Breast epithelium (tissue), 4 donors: ENCODE measurements at regions not wholly inside any gene's neighbourhood (a gene's known extent, or its start where the extent isn't known, plus 50 kb on each side); places are given as distances from the start of the nearest gene placed in this dataset.

Experiments used
- DNase-seq, 2 donors: peaks; one replicate each; pipeline ENCODE4 v3.0.0-alpha.2; 2019; ENCODE audit warnings: low spot score in 2 of 2
- H3K27ac ChIP-seq, 2 donors: fragments of 200-600 bp; sonication (generic) in 1 of 2; one replicate each; pipeline ENCODE4 v1.5.1; 2016 to 2019; ENCODE audit warnings: mild to moderate bottlenecking in 1 of 2
- H3K27me3 ChIP-seq, 2 donors: fragments of 200-600 bp; sonication (generic) in 1 of 2; one replicate each; pipeline versions ENCODE4 v1.5.1 to v1.6.0; 2017 to 2019; ENCODE audit warnings: control low read depth in 1 of 2, mild to moderate bottlenecking in 1 of 2
- H3K36me3 ChIP-seq: fragments of 200-600 bp; one replicate; pipeline ENCODE4 v1.5.1; 2019
- H3K4me1 ChIP-seq, 2 donors: fragments of 200-600 bp; sonication (generic); one replicate each; pipeline ENCODE4 v1.5.1; 2016 to 2019; ENCODE audit warnings: control low read depth in 1 of 2
- H3K4me3 ChIP-seq, 3 donors: fragments of 200-600 bp; sonication (generic); 1 replicate in 2 of 3; 2 replicates in 1 of 3; pipeline ENCODE4 v1.5.1; 2016 to 2019; ENCODE audit warnings: mild to moderate bottlenecking in 3 of 3, moderate library complexity in 2 of 3
- H3K9me3 ChIP-seq, 2 donors: fragments of 200-600 bp; sonication (generic) in 1 of 2; one replicate each; pipeline ENCODE4 v1.5.1; 2016 to 2019; ENCODE audit warnings: control low read depth in 1 of 2
- CTCF ChIP-seq, 3 donors: fragments of 450-650 bp; IDR thresholded peaks; one replicate each; pipeline ENCODE4 v1.5.1; 2016 to 2017; ENCODE audit warnings: antibody characterized with exemption in 3 of 3, mild to moderate bottlenecking in 3 of 3, moderate library complexity in 3 of 3
- POLR2A ChIP-seq: fragments of 450-650 bp; IDR thresholded peaks from one replicate; pipeline ENCODE4 v1.6.1; 2016; ENCODE audit warnings: antibody characterized with exemption, mild to moderate bottlenecking, moderate library complexity
- POLR2AphosphoS5 ChIP-seq, 3 donors: sonication (generic); formaldehyde crosslinking; IDR thresholded peaks; one replicate each; pipeline ENCODE4 v1.6.1; 2017; ENCODE audit warnings: antibody characterized with exemption in 3 of 3
- intact Hi-C: fragments of 100-400 bp; cut with DNase I; formaldehyde crosslinking; loops from one replicate; pipeline ENCODE4 v1.15.1; 2023; ENCODE audit warnings: low total_unique reads

- H3K4me3 ChIP-seq = no peak overlapping the region
- intact Hi-C loops = no loop called here
- H3K4me1 ChIP-seq = no peaks in the 10 kb centered on the region
- no peaks in the 10 kb centered on the region for H3K36me3 ChIP-seq
- H3K27me3 ChIP-seq = no peaks in the 10 kb centered on the region
- H3K9me3 ChIP-seq = no peaks in the 10 kb centered on the region
- TF ChIP-seq POLR2A = no peak
- no peak for TF ChIP-seq CTCF (IDR thresholded peaks at IDR 0.05)
- no peak for TF ChIP-seq POLR2AphosphoS5 (IDR thresholded peaks at IDR 0.05)
- no peak for DNase-seq
- no peak overlapping the region for H3K27ac ChIP-seq
These were observed 132.0 kb downstream of the DACT1 start for GRCh38 chr14:58769771-58770170.

GRCh38 chr14:58770491-58770982, 132.8 kb downstream of the DACT1 start:
- H3K27me3 ChIP-seq = no peaks in the 10 kb centered on the region
- H3K4me3 ChIP-seq = no peak overlapping the region
- H3K4me1 ChIP-seq = no peaks in the 10 kb centered on the region
- DNase-seq = no peak
- TF ChIP-seq POLR2AphosphoS5 (IDR thresholded peaks at IDR 0.05) (no peak), POLR2A (no peak), CTCF (IDR thresholded peaks at IDR 0.05) (no peak)
- no peaks in the 10 kb centered on the region for H3K36me3 ChIP-seq
- H3K9me3 ChIP-seq = no peaks in the 10 kb centered on the region
- intact Hi-C loops = no loop called here
- no peak overlapping the region for H3K27ac ChIP-seq

- no peak for DNase-seq
- Histone ChIP-seq H3K9me3 (no peaks in the 10 kb centered on the region), H3K4me3 (no peak overlapping the region), H3K4me1 (no peaks in the 10 kb centered on the region), H3K27ac (no peak overlapping the region), H3K36me3 (no peaks in the 10 kb centered on the region), H3K27me3 (no peaks in the 10 kb centered on the region)
- intact Hi-C loops = no loop called here
- TF ChIP-seq CTCF (IDR thresholded peaks at IDR 0.05) (no peak), POLR2AphosphoS5 (IDR thresholded peaks at IDR 0.05) (no peak), POLR2A (no peak)
These were observed 133.3 kb downstream of the DACT1 start for GRCh38 chr14:58771016-58771415.

GRCh38 chr14:58772116-58772515, 134.4 kb downstream of the DACT1 start:
- Histone ChIP-seq H3K36me3 (no peaks in the 10 kb centered on the region), H3K27ac (no peak overlapping the region), H3K9me3 (no peaks in the 10 kb centered on the region), H3K4me3 (no peak overlapping the region), H3K4me1 (no peaks in the 10 kb centered on the region), H3K27me3 (no peaks in the 10 kb centered on the region)
- TF ChIP-seq CTCF (IDR thresholded peaks at IDR 0.05) = no peak
- no peak for TF ChIP-seq POLR2A
- TF ChIP-seq POLR2AphosphoS5 (IDR thresholded peaks at IDR 0.05) = no peak
- intact Hi-C loops = no loop called here
- DNase-seq = no peak

GRCh38 chr14:58772794-58773620, 135.2 kb downstream of the DACT1 start:
- H3K4me1 ChIP-seq = no peaks in the 10 kb centered on the region
- H3K27me3 ChIP-seq = no peaks in the 10 kb centered on the region
- no peak for TF ChIP-seq CTCF (IDR thresholded peaks at IDR 0.05)
- no peak for DNase-seq
- no peak overlapping the region for H3K4me3 ChIP-seq
- intact Hi-C loops = no loop called here
- no peaks in the 10 kb centered on the region for H3K36me3 ChIP-seq
- H3K9me3 ChIP-seq = no peaks in the 10 kb centered on the region
- no peak overlapping the region for H3K27ac ChIP-seq
